HEK293T (cell line): ENCODE measurements at regions not wholly inside any gene's neighbourhood (a gene's known extent, or its start where the extent isn't known, plus 50 kb on each side); places are given as distances from the start of the nearest gene placed in this dataset.

Source experiments
- BHLHE40 ChIP-seq: fragments of 450-650 bp; IDR thresholded peaks from 2 replicates; pipeline ENCODE4 v1.6.1; 2016; ENCODE audit warnings: mild to moderate bottlenecking, moderate library complexity, borderline replicate concordance
- CTBP1 ChIP-seq: fragments of 450-650 bp; IDR thresholded peaks from 2 replicates; pipeline ENCODE4 v1.6.1; 2016; ENCODE audit warnings: borderline replicate concordance
- ELF4 ChIP-seq: fragments of 450-650 bp; IDR thresholded peaks from 2 replicates; pipeline ENCODE4 v1.6.1; 2017; ENCODE audit warnings: antibody characterized with exemption
- FOXK2 ChIP-seq: fragments of 450-650 bp; IDR thresholded peaks from 2 replicates; pipeline ENCODE4 v1.6.1; 2016; ENCODE audit warnings: mild to moderate bottlenecking
- FOXM1 ChIP-seq: fragments of 450-650 bp; IDR thresholded peaks from 2 replicates; pipeline ENCODE4 v1.6.1; 2017; ENCODE audit warnings: mild to moderate bottlenecking, borderline replicate concordance
- HDGF ChIP-seq: fragments of 450-650 bp; IDR thresholded peaks from 2 replicates; pipeline ENCODE4 v1.6.1; 2017; ENCODE audit warnings: antibody characterized with exemption, borderline replicate concordance
- L3MBTL2 ChIP-seq: fragments of 450-650 bp; conservative IDR thresholded peaks from 2 replicates; pipeline ENCODE4 v1.6.1; 2016; ENCODE audit warnings: mild to moderate bottlenecking
- NFRKB ChIP-seq: fragments of 450-650 bp; IDR thresholded peaks from 2 replicates; pipeline ENCODE4 v1.6.1; 2016; ENCODE audit warnings: mild to moderate bottlenecking, moderate library complexity
- PKNOX1 ChIP-seq: fragments of 450-650 bp; IDR thresholded peaks from 2 replicates; pipeline ENCODE4 v1.6.1; 2016
- SP1 ChIP-seq: fragments of 450-650 bp; IDR thresholded peaks from 2 replicates; pipeline ENCODE4 v1.6.1; 2017
- SUZ12 ChIP-seq: fragments of 450-650 bp; IDR thresholded peaks from 2 replicates; pipeline ENCODE4 v1.6.1; 2016; ENCODE audit warnings: mild to moderate bottlenecking
- TARDBP ChIP-seq: fragments of 450-650 bp; IDR thresholded peaks from 2 replicates; pipeline ENCODE4 v1.6.1; 2016
- ZNF384 ChIP-seq: fragments of 450-650 bp; IDR thresholded peaks from 2 replicates; pipeline ENCODE4 v1.6.1; 2016

GRCh38 chr4:185895866-185896265 lies 83.9 kb upstream of the SORBS2 start:
- no peak for TF ChIP-seq FOXK2
- no peak for TF ChIP-seq ELF4
- TF ChIP-seq ZNF384: no peak
- no peak for TF ChIP-seq SUZ12
- no peak for TF ChIP-seq FOXM1
- TF ChIP-seq BHLHE40: no peak
- no peak for TF ChIP-seq HDGF
- no peak for TF ChIP-seq TARDBP
- no peak for TF ChIP-seq PKNOX1
- TF ChIP-seq SP1: no peak
- no peak for TF ChIP-seq CTBP1
- no peak for TF ChIP-seq L3MBTL2
- no peak for TF ChIP-seq NFRKB
